Loucy (cell line): ENCODE measurements at regions not wholly inside any gene's neighbourhood (a gene's known extent, or its start where the extent isn't known, plus 50 kb on each side); places are given as distances from the start of the nearest gene placed in this dataset.

Experiments
- H2AFZ ChIP-seq: fragments of 200-600 bp; sonication (generic); 2 replicates; pipeline ENCODE4 v1.6.0; 2016; ENCODE audit warnings: antibody characterized with exemption, mild to moderate bottlenecking, low read length, moderate library complexity
- H3F3A ChIP-seq: fragments of 200-600 bp; 2 replicates; pipeline ENCODE4 v1.6.0; 2016; ENCODE audit warnings: antibody characterized with exemption, low read depth, mild to moderate bottlenecking
- H3K27me3 ChIP-seq: fragments of 200-600 bp; sonication (generic); 2 replicates; pipeline ENCODE4 v1.6.1; 2014; ENCODE audit warnings: low read length, mild to moderate bottlenecking; ENCODE audit not compliant: insufficient read depth, poor library complexity, severe bottlenecking
- H3K36me3 ChIP-seq: fragments of 200-600 bp; sonication (generic); 2 replicates; pipeline ENCODE4 v1.6.1; 2016; ENCODE audit warnings: low read length; ENCODE audit not compliant: insufficient read depth
- H3K4me1 ChIP-seq: fragments of 200-600 bp; sonication (generic); 2 replicates; pipeline ENCODE4 v1.5.1; 2014; ENCODE audit warnings: low read length, mild to moderate bottlenecking; ENCODE audit not compliant: insufficient read depth, poor library complexity, severe bottlenecking
- H3K4me2 ChIP-seq: fragments of 200-600 bp; sonication (generic); 2 replicates; pipeline ENCODE4 v1.6.0; 2014; ENCODE audit warnings: antibody characterized with exemption, low read length, low read depth, mild to moderate bottlenecking; ENCODE audit not compliant: poor library complexity, severe bottlenecking
- H3K4me3 ChIP-seq: fragments of 200-600 bp; sonication (generic); 2 replicates; pipeline ENCODE4 v1.5.1; 2014; ENCODE audit warnings: low read length, mild to moderate bottlenecking, mixed read lengths; ENCODE audit not compliant: poor library complexity, severe bottlenecking
- H3K79me2 ChIP-seq: fragments of 200-600 bp; sonication (generic); 2 replicates; pipeline ENCODE4 v1.6.1; 2014; ENCODE audit warnings: low read length; ENCODE audit not compliant: insufficient read depth
- H3K9ac ChIP-seq: fragments of 200-600 bp; sonication (generic); 2 replicates; pipeline ENCODE4 v1.6.0; 2014; ENCODE audit warnings: mild to moderate bottlenecking, low read depth, low read length, moderate library complexity; ENCODE audit not compliant: poor library complexity, severe bottlenecking
- H3K9me2 ChIP-seq: fragments of 200-600 bp; sonication (generic); replicated peaks from 2 replicates; pipeline ENCODE4 v1.6.1; 2016; ENCODE audit warnings: low read depth, low read length, mixed read lengths
- H3K9me3 ChIP-seq: fragments of 200-600 bp; sonication (generic); 2 replicates; pipeline ENCODE4 v1.6.1; 2014; ENCODE audit warnings: mild to moderate bottlenecking, antibody characterized with exemption, low read length, low read depth; ENCODE audit not compliant: insufficient read depth
- H4K20me1 ChIP-seq: fragments of 200-600 bp; sonication (generic); 2 replicates; pipeline ENCODE4 v1.6.0; 2014; ENCODE audit warnings: antibody characterized with exemption, low read length, mild to moderate bottlenecking; ENCODE audit not compliant: insufficient read depth, poor library complexity, severe bottlenecking
- EZH2phosphoT487 ChIP-seq: fragments of 200-600 bp; IDR thresholded peaks from 2 replicates; pipeline ENCODE4 v1.6.1; 2018; ENCODE audit warnings: antibody characterized with exemption, mild to moderate bottlenecking, moderate library complexity, borderline replicate concordance
- TF ChIP-seq, protein P1 (sequence below): fragments of 200-600 bp; sonication (generic); conservative IDR thresholded peaks from 2 replicates; pipeline ENCODE4 v1.5.1; 2014; ENCODE audit warnings: mild to moderate bottlenecking, antibody characterized with exemption, low read length

DNA sequence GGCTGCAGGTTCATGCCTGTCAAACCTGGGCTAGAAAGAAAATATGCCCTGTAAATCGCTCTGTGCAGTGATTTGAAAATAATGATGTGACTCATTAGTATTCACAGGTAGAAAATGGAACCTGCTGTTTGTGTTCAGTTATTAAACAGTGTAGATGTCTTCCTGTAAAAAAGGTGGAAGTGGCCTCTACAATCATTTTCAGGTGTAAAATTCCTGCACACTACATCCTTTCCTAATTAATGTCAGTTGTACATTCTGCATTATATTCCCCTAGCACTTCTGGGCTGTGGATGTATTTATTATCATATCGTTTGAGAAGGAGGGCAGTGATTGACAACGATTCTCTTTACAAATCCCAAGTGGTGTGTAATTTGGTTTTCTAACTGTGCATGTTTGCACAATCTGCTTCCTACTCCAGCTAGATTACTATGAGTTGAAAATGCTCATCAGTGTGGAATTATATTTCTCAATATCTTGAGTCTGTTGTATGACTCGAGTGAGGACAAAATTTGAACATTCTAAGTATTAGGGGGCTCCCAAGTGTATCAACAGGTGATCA is 454.0 kb upstream of the DDI1 start:
- no peaks in the 10 kb centered on the region for H4K20me1 ChIP-seq
- TF ChIP-seq EZH2phosphoT487 = no peak
- TF ChIP-seq, protein P1, sequence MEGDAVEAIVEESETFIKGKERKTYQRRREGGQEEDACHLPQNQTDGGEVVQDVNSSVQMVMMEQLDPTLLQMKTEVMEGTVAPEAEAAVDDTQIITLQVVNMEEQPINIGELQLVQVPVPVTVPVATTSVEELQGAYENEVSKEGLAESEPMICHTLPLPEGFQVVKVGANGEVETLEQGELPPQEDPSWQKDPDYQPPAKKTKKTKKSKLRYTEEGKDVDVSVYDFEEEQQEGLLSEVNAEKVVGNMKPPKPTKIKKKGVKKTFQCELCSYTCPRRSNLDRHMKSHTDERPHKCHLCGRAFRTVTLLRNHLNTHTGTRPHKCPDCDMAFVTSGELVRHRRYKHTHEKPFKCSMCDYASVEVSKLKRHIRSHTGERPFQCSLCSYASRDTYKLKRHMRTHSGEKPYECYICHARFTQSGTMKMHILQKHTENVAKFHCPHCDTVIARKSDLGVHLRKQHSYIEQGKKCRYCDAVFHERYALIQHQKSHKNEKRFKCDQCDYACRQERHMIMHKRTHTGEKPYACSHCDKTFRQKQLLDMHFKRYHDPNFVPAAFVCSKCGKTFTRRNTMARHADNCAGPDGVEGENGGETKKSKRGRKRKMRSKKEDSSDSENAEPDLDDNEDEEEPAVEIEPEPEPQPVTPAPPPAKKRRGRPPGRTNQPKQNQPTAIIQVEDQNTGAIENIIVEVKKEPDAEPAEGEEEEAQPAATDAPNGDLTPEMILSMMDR = no peak
- no peaks in the 10 kb centered on the region for H3K79me2 ChIP-seq
- H3K9me2 ChIP-seq = no peaks in the 10 kb centered on the region
- no peaks in the 10 kb centered on the region for H3K36me3 ChIP-seq
- H3K27me3 ChIP-seq = no peaks in the 10 kb centered on the region
- no peak overlapping the region for H3K9ac ChIP-seq
- no peaks in the 10 kb centered on the region for H3K4me1 ChIP-seq
- no peaks in the 10 kb centered on the region for H3F3A ChIP-seq
- H3K9me3 ChIP-seq = no peaks in the 10 kb centered on the region
- no peak overlapping the region for H3K4me3 ChIP-seq
- H3K4me2 ChIP-seq = no peak overlapping the region
- H2AFZ ChIP-seq = no peak overlapping the region

DNA sequence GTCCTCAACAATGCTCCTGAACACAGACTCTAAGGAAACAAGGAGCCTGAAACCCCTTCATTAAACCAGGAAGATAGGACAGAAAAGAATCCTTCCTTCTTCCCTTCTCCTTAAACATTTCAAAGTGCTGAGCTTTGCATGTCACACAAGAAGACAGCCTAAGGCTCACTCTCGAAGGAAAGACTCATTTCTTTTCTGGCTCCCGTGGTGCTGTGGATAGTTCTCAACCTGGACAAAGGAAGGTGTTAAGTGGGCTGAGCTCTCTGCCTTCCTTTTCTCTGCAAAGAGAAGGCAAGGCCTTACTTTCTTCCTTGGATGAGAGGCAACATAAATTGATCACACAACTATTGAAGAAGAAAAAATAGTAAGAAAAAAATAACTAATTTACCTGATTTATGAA is 452.4 kb upstream of the DDI1 start:
- no peak overlapping the region for H3K9ac ChIP-seq
- no peaks in the 10 kb centered on the region for H3K36me3 ChIP-seq
- H3K9me3 ChIP-seq = no peaks in the 10 kb centered on the region
- H3K9me2 ChIP-seq = no peaks in the 10 kb centered on the region
- H3F3A ChIP-seq = no peaks in the 10 kb centered on the region
- TF ChIP-seq EZH2phosphoT487 = no peak
- TF ChIP-seq, protein P1 = no peak
- H4K20me1 ChIP-seq = no peaks in the 10 kb centered on the region
- no peak overlapping the region for H3K4me2 ChIP-seq
- no peaks in the 10 kb centered on the region for H3K79me2 ChIP-seq
- no peaks in the 10 kb centered on the region for H3K4me1 ChIP-seq
- H2AFZ ChIP-seq = no peak overlapping the region
- no peaks in the 10 kb centered on the region for H3K27me3 ChIP-seq
- H3K4me3 ChIP-seq = no peak overlapping the region

DNA sequence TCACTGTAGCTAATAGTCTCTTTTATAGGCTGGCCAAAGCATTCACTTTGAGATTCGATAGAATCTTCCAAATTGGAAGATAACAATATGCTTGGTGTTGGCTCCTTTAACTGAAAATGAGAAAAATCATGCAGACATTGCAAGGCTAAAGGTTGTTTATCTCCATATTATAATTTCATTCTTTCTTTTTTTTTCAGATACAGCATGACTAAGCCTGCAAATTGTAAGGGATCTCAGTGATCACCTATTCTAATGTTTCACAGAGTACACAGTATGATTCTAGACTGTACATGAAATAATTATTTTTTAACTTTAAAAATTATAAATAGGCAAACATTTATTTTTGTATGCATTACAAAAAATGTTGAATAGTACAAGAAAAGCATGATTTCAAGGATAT is 451.7 kb upstream of the DDI1 start:
- Histone ChIP-seq H3F3A (no peaks in the 10 kb centered on the region), H3K79me2 (no peaks in the 10 kb centered on the region), H3K9me2 (no peaks in the 10 kb centered on the region), H3K36me3 (no peaks in the 10 kb centered on the region), H3K9me3 (no peaks in the 10 kb centered on the region), H3K4me1 (no peaks in the 10 kb centered on the region), H4K20me1 (no peaks in the 10 kb centered on the region), H3K27me3 (no peaks in the 10 kb centered on the region), H3K4me3 (no peak overlapping the region), H2AFZ (no peak overlapping the region), H3K9ac (no peak overlapping the region), H3K4me2 (no peak overlapping the region)
- no peak for TF ChIP-seq EZH2phosphoT487
- TF ChIP-seq, protein P1 = no peak
